K562 (cell line): ENCODE measurements at regions not wholly inside any gene's neighbourhood (a gene's known extent, or its start where the extent isn't known, plus 50 kb on each side); places are given as distances from the start of the nearest gene placed in this dataset.

Source experiments
- ATAC-seq: fragments of 200-7000 bp; cut with Tn5 transposase; 3 replicates; pipeline ENCODE4 v1.9.1; 2020; ENCODE audit warnings: moderate library complexity
- BruUV-seq: library from RNA; stranded (reverse); fragments of 400-500 nt; replicated peaks from 2 replicates; lab custom pipeline; 2021; lab: Mats Ljungman, UMichigan
- CTCF ChIA-PET: fragments of 300-600 bp; formaldehyde crosslinking; extraction: SDS; loops from one replicate; lab custom pipeline; 2021; ENCODE audit warnings: low intra/inter-chr PET ratio; lab: Yijun Ruan, JAX
- POLR2A ChIA-PET: fragments of 300-600, 350-650 bp; sonication (Branson Sonifier 250); formaldehyde crosslinking; extraction: SDS; loops from one replicate; lab custom pipeline; 2021; ENCODE audit warnings: antibody characterized with exemption, inconsistent platforms; lab: Yijun Ruan, JAX
- DNase-seq, 4 experiments: peaks; one replicate each; pipeline versions ENCODE4 v3.0.0 to v3.0.0-alpha.2; 2011 to 2018; ENCODE audit warnings: low spot score in 3 of 4, mixed read lengths in 3 of 4; ENCODE audit errors: extremely low read depth in 1 of 4
- FAIRE-seq: peaks from 2 replicates; lab custom pipeline; 2011; peaks lifted over from hg19 to GRCh38; lab: Jason Lieb, UNC
- H2AFZ ChIP-seq: 2 replicates; pipeline ENCODE4 v1.6.0; 2011; ENCODE audit warnings: low read depth, low read length, control low read depth, inconsistent platforms
- H3K27ac ChIP-seq: fragments of 200-600 bp; 3 replicates; pipeline ENCODE4 v1.8.0; 2011; ENCODE audit warnings: low read depth, mild to moderate bottlenecking, control low read depth, inconsistent platforms, low read length, moderate library complexity, mixed read lengths; ENCODE audit errors: extremely low read depth
- H3K27me3 ChIP-seq, 2 experiments: fragments of 300-600 bp in 1 of 2; 2 replicates in 1 of 2; 3 replicates in 1 of 2; pipeline versions ENCODE4 v1.6.0 to v1.8.0; 2011; ENCODE audit warnings: inconsistent platforms in 2 of 2, low read length in 2 of 2, mild to moderate bottlenecking in 1 of 2, mixed read lengths in 1 of 2, moderate library complexity in 1 of 2; ENCODE audit not compliant: control insufficient read depth in 2 of 2, insufficient read depth in 2 of 2
- H3K36me3 ChIP-seq: fragments of 300-600 bp; 3 replicates; pipeline ENCODE4 v1.8.0; 2011; ENCODE audit warnings: mild to moderate bottlenecking, low read length, inconsistent platforms; ENCODE audit not compliant: control insufficient read depth, insufficient read depth
- H3K4me1 ChIP-seq, 2 experiments: fragments of 200-600 bp in 1 of 2; replicated peaks in 1 of 2; 2 replicates in 1 of 2; 3 replicates in 1 of 2; pipeline versions ENCODE4 v1.5.1 to v1.8.0; 2011; ENCODE audit warnings: inconsistent platforms in 2 of 2, low read length in 2 of 2, mild to moderate bottlenecking in 1 of 2, mixed read lengths in 1 of 2, moderate library complexity in 1 of 2; ENCODE audit not compliant: control insufficient read depth in 2 of 2, insufficient read depth in 2 of 2
- H3K4me2 ChIP-seq: 2 replicates; pipeline ENCODE4 v1.6.1; 2011; ENCODE audit warnings: low read length, control low read depth, inconsistent platforms, mixed read lengths; ENCODE audit not compliant: insufficient read depth
- H3K4me3 ChIP-seq: fragments of 200-600 bp; sonication (generic), shearing (Covaris generic); 2 replicates; pipeline ENCODE4 v1.5.1; 2016; ENCODE audit warnings: control low read depth, inconsistent platforms
- H3K79me2 ChIP-seq: fragments of 200-600 bp; 3 replicates; pipeline ENCODE4 v1.8.0; 2011; ENCODE audit warnings: low read length, inconsistent platforms; ENCODE audit not compliant: control insufficient read depth, insufficient read depth
- H3K9ac ChIP-seq, 2 experiments: 2 replicates each; pipeline versions ENCODE4 v1.6.0 to v1.6.1; 2011; ENCODE audit warnings: low read depth in 2 of 2, low read length in 2 of 2, control low read depth in 1 of 2, inconsistent platforms in 1 of 2, mild to moderate bottlenecking in 1 of 2, mixed read lengths in 1 of 2; ENCODE audit not compliant: insufficient read depth in 1 of 2
- H3K9me1 ChIP-seq: one replicate; pipeline ENCODE4 v1.6.0; 2011; ENCODE audit warnings: inconsistent platforms, mild to moderate bottlenecking, low read length, moderate library complexity; ENCODE audit not compliant: control insufficient read depth, insufficient read depth
- H3K9me3 ChIP-seq: replicated peaks from 2 replicates; pipeline ENCODE4 v1.5.1; 2011; ENCODE audit warnings: low read depth, low read length, inconsistent platforms; ENCODE audit not compliant: control insufficient read depth, insufficient read depth
- H4K20me1 ChIP-seq: replicated peaks from 2 replicates; pipeline ENCODE4 v1.6.1; 2011; ENCODE audit warnings: low read length, inconsistent platforms, mixed read lengths; ENCODE audit not compliant: control insufficient read depth, insufficient read depth
- CEBPG ChIP-seq, 3 experiments: fragments of 200-800 bp in 1 of 3; sonication (Bioruptor generic) in 1 of 3; sonication (generic) in 1 of 3; formaldehyde crosslinking in 1 of 3; IDR thresholded peaks in 2 of 3; conservative IDR thresholded peaks in 1 of 3; 2 replicates each; pipeline versions ENCODE4 v1.6.1 to v1.8.0; 2016 to 2022; ENCODE audit warnings: missing compliant biosample characterization in 2 of 3, missing genetic modification characterization in 2 of 3, mild to moderate bottlenecking in 1 of 3, missing genetic modification reagents in 1 of 3
- EP300 ChIP-seq: IDR thresholded peaks from 2 replicates; pipeline ENCODE4 v1.6.1; 2012; ENCODE audit warnings: low read length, improper control_type of control experiment
- GTF2F1 ChIP-seq: IDR thresholded peaks from 2 replicates; pipeline ENCODE4 v1.6.1; 2011; ENCODE audit warnings: low read depth, low read length, improper control_type of control experiment
- KLF1 ChIP-seq: fragments of 450-650 bp; IDR thresholded peaks from 2 replicates; pipeline ENCODE4 v1.6.1; 2016; ENCODE audit warnings: missing genetic modification characterization, missing compliant biosample characterization
- NCOR1 ChIP-seq: fragments of 450-650 bp; IDR thresholded peaks from 2 replicates; pipeline ENCODE4 v1.6.1; 2016; ENCODE audit warnings: mild to moderate bottlenecking, moderate library complexity
- PRPF4 ChIP-seq: fragments of 200-400 bp; formaldehyde crosslinking; IDR thresholded peaks from one replicate; pipeline ENCODE4 v1.6.1; 2017; ENCODE audit warnings: low read length, low read depth, mild to moderate bottlenecking; ENCODE audit not compliant: insufficient read depth, poor library complexity, severe bottlenecking
- RBM17 ChIP-seq: fragments of 200-400 bp; formaldehyde crosslinking; IDR thresholded peaks from 2 replicates; pipeline ENCODE4 v1.6.1; 2017; ENCODE audit warnings: low read depth, mild to moderate bottlenecking, low read length, borderline replicate concordance
- RBM25 ChIP-seq: fragments of 200-400 bp; formaldehyde crosslinking; IDR thresholded peaks from 2 replicates; pipeline ENCODE4 v1.6.1; 2018; ENCODE audit warnings: low read length, low read depth, moderate library complexity; ENCODE audit not compliant: severe bottlenecking
- TEAD1 ChIP-seq, 2 experiments: fragments of 450-650 bp in 1 of 2; sonication (generic) in 1 of 2; formaldehyde crosslinking; IDR thresholded peaks; 2 replicates each; pipeline versions ENCODE4 v1.4.0 to v1.8.0; 2020 to 2022; ENCODE audit warnings: mild to moderate bottlenecking in 2 of 2, missing genetic modification reagents in 1 of 2
- ZFP36 ChIP-seq: fragments of 150-350 bp; IDR thresholded peaks from 2 replicates; pipeline ENCODE4 v1.6.1; 2018; ENCODE audit warnings: low read length, low read depth; ENCODE audit not compliant: partially characterized antibody
- ZNF24 ChIP-seq: fragments of 450-650 bp; IDR thresholded peaks from 2 replicates; pipeline ENCODE4 v1.6.1; 2016
- ZNF586 ChIP-seq: fragments of 450-650 bp; formaldehyde crosslinking; conservative IDR thresholded peaks from 2 replicates; pipeline ENCODE4 v1.4.0; 2020; ENCODE audit warnings: mild to moderate bottlenecking, moderate library complexity
- WGBS: fragments of 100-300 bp; shearing (Covaris generic); methylation state at CpG from one replicate; pipeline ENCODE4 v1.1.6; 2016; ENCODE audit warnings: low coverage, mixed read lengths; ENCODE audit not compliant: insufficient coverage; ENCODE audit errors: missing lambda C conversion rate; 5-methylcytosine and 5-hydroxymethylcytosine counted together
- in situ Hi-C: fragments of 300-500 bp; cut with MboI; formaldehyde crosslinking; loops from 4 replicates; pipeline ENCODE4 v1.15.0; 2018; ENCODE audit warnings: inconsistent platforms, mixed read lengths
- intact Hi-C: fragments of 100-400 bp; cut with micrococcal nuclease; formaldehyde crosslinking; loops from 2 replicates; pipeline ENCODE4 v1.14.2; 2022
- TF ChIP-seq, protein P1 (sequence below): sonication (generic); formaldehyde crosslinking; IDR thresholded peaks from 2 replicates; pipeline ENCODE4 v1.5.0; 2020; ENCODE audit warnings: missing genetic modification reagents

GRCh38 chr20:1833728-1834726 lies 61.2 kb upstream of the SIRPA start:
- no TSS peak for BruUV-seq

More at GRCh38 chr20:1833728-1834726, 61.2 kb upstream of the SIRPA start:
- H3K9me1 ChIP-seq, result no peaks in the 10 kb centered on the region
- no peak for TF ChIP-seq ZNF586 (CRISPR knock-in tag)
- TF ChIP-seq, protein P1, sequence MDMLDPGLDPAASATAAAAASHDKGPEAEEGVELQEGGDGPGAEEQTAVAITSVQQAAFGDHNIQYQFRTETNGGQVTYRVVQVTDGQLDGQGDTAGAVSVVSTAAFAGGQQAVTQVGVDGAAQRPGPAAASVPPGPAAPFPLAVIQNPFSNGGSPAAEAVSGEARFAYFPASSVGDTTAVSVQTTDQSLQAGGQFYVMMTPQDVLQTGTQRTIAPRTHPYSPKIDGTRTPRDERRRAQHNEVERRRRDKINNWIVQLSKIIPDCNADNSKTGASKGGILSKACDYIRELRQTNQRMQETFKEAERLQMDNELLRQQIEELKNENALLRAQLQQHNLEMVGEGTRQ, result no peak
- no peak for TF ChIP-seq EP300
- TF ChIP-seq GTF2F1, result no peak
- TF ChIP-seq RBM25, result peak; percentile 64
- no peak for TF ChIP-seq CEBPG (CRISPR knock-in tag; IDR thresholded peaks at IDR 0.05)
- TF ChIP-seq CEBPG (tag; conservative IDR thresholded peaks at IDR 0.05 in 1 of 2, IDR thresholded peaks at IDR 0.05 in 1 of 2), result no peak
- TF ChIP-seq PRPF4, result no peak
- TF ChIP-seq TEAD1 (CRISPR knock-in tag; IDR thresholded peaks at IDR 0.05), result no peak
- no peak for TF ChIP-seq RBM17
- TF ChIP-seq ZNF24, result peak; percentile 87
- peak; percentile 68 for TF ChIP-seq ZFP36
- TF ChIP-seq KLF1 (tag), result no peak
- TF ChIP-seq NCOR1, result no peak
- ChIA-PET POLR2A (no interaction called here), CTCF (no interaction called here)
- no peak overlapping the region for H3K27ac ChIP-seq
- H4K20me1 ChIP-seq, result no peaks in the 10 kb centered on the region
- no peaks in the 10 kb centered on the region for H3K36me3 ChIP-seq
- H3K79me2 ChIP-seq, result no peaks in the 10 kb centered on the region
- H2AFZ ChIP-seq, result no peak overlapping the region
- in situ Hi-C loops, result no loop called here
- no peak overlapping the region for H3K4me2 ChIP-seq
- DNase-seq (no peak), FAIRE-seq (no peak), ATAC-seq (no peak)
- H3K4me3 ChIP-seq, result no peak overlapping the region
- no peaks in the 10 kb centered on the region for H3K4me1 ChIP-seq
- H3K9ac ChIP-seq, result no peak overlapping the region
- WGBS, result 8% methylated on average over 4 of the region's 4 CpGs
- peaks cover 0 to 20% of the 10 kb centered on the region in 2 experiments; a peak in 3 of 5 replicates for H3K27me3 ChIP-seq
- intact Hi-C loops, result no loop called here
- H3K9me3 ChIP-seq, result no peaks in the 10 kb centered on the region
